Right hindlimb (tissue), 1 donor: ENCODE measurements at regions not wholly inside any gene's neighbourhood (a gene's known extent, or its start where the extent isn't known, plus 50 kb on each side); places are given as distances from the start of the nearest gene placed in this dataset.

Experiments used
- DNase-seq: peaks from one replicate; pipeline ENCODE4 v3.0.0-alpha.2; 2018

- no peak for DNase-seq
These were observed 70.2 kb upstream of the TLE4 start for GRCh38 chr9:79501546-79501945.

- no peak for DNase-seq
These were observed 64.0 kb upstream of the TLE4 start for GRCh38 chr9:79507801-79508200.

GRCh38 chr9:79512251-79512650 is 59.5 kb upstream of the TLE4 start:
- no peak for DNase-seq
